Type B pancreatic cell (in vitro differentiated cells): ENCODE measurements at regions not wholly inside any gene's neighbourhood (a gene's known extent, or its start where the extent isn't known, plus 50 kb on each side); places are given as distances from the start of the nearest gene placed in this dataset.

Source experiments
- DNase-seq: peaks from one replicate; pipeline ENCODE4 v3.0.0; 2021; ENCODE audit warnings: mixed read lengths; ENCODE audit not compliant: unreplicated experiment; ENCODE audit errors: extremely low spot score
- H3K27ac Mint-ChIP-seq: 2 replicates; pipeline ENCODE4 v1.8.0; 2021; ENCODE audit warnings: mild to moderate bottlenecking, mixed read lengths
- H3K27me3 Mint-ChIP-seq: 2 replicates; pipeline ENCODE4 v1.8.0; 2021; ENCODE audit warnings: mixed read lengths
- H3K36me3 Mint-ChIP-seq: 2 replicates; pipeline ENCODE4 v1.8.0; 2021; ENCODE audit warnings: mixed read lengths
- H3K4me1 Mint-ChIP-seq: one replicate; pipeline ENCODE4 v1.8.0; 2021; ENCODE audit warnings: mixed read lengths; ENCODE audit not compliant: unreplicated experiment
- H3K4me3 Mint-ChIP-seq: 2 replicates; pipeline ENCODE4 v1.8.0; 2021; ENCODE audit warnings: mild to moderate bottlenecking, mixed read lengths
- H3K9me3 Mint-ChIP-seq: 2 replicates; pipeline ENCODE4 v1.8.0; 2021; ENCODE audit warnings: mixed read lengths
- TF ChIP-seq, protein P1 (sequence below): fragments of 200-600 bp; sonication (generic); conservative IDR thresholded peaks from 2 replicates; pipeline ENCODE4 v1.5.0; 2021; ENCODE audit warnings: antibody characterized with exemption, mild to moderate bottlenecking

DNA sequence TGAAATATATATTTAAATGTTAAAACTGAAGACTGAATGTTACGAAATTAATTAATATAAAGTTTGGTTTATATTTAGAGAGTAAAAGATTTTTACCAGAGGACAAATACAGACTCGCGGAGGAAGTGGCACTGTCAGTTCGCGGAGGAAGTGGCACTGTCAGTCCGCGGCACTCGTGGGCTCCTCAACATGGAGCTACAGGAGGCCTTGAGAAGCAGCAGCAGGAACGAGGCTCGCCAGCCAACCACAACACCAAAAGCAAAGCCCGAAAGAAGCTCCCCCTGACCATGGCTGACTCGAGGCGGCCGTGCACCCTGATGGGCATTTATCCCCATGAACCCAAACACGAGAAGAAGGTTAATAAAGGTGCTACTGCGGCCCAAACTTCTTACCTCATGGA lies 125.3 kb upstream of the PABPC4L start:
- Mint-ChIP-seq H3K36me3 (no peaks in the 10 kb centered on the region), H3K4me3 (no peak overlapping the region), H3K27me3 (no peaks in the 10 kb centered on the region), H3K9me3 (no peaks in the 10 kb centered on the region), H3K27ac (no peak overlapping the region), H3K4me1 (no peaks in the 10 kb centered on the region)
- DNase-seq: no peak
- TF ChIP-seq, protein P1, sequence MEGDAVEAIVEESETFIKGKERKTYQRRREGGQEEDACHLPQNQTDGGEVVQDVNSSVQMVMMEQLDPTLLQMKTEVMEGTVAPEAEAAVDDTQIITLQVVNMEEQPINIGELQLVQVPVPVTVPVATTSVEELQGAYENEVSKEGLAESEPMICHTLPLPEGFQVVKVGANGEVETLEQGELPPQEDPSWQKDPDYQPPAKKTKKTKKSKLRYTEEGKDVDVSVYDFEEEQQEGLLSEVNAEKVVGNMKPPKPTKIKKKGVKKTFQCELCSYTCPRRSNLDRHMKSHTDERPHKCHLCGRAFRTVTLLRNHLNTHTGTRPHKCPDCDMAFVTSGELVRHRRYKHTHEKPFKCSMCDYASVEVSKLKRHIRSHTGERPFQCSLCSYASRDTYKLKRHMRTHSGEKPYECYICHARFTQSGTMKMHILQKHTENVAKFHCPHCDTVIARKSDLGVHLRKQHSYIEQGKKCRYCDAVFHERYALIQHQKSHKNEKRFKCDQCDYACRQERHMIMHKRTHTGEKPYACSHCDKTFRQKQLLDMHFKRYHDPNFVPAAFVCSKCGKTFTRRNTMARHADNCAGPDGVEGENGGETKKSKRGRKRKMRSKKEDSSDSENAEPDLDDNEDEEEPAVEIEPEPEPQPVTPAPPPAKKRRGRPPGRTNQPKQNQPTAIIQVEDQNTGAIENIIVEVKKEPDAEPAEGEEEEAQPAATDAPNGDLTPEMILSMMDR: no peak

DNA sequence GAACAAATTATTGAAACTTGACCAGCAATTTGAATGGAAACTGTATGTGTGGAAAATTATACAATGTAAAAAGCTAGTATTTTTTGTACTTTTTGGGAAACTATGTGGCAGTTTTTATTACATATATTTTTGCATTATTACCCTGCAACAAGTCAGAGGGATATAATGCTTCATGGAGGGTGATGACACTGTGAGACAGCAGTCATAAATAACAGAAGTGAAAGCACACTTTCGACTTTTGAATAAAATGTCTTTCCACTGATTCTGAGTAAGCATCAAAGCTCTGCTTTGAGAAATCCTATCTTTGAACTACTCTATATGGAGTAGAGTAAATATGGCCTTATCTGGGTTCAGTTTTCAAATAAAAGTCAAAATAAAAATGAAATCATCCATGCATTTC lies 122.6 kb upstream of the PABPC4L start:
- Mint-ChIP-seq H3K27ac (no peak overlapping the region), H3K9me3 (no peaks in the 10 kb centered on the region), H3K36me3 (no peaks in the 10 kb centered on the region), H3K4me3 (no peak overlapping the region), H3K27me3 (no peaks in the 10 kb centered on the region), H3K4me1 (no peaks in the 10 kb centered on the region)
- TF ChIP-seq, protein P1: no peak
- no peak for DNase-seq

DNA sequence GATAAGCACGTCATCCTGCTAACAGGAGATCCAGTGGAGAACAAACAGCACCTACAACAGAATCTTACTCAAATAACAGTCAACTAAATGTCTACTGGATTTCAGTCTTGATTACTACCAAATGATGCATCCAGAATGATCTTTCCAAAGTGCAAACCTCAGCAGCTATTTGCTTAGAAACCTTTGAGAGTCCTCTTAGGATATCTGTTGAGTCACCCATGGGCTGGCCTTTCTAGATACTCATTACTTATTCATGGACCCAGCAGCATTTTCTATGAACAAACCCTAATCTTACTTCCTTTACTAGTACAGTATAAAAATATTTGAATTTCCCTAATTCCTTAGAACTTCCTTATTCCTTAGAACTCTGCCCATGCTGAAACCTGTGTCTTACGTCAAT lies 118.5 kb upstream of the PABPC4L start:
- TF ChIP-seq, protein P1: no peak
- no peak overlapping the region for H3K4me3 Mint-ChIP-seq
- H3K36me3 Mint-ChIP-seq: no peaks in the 10 kb centered on the region
- no peaks in the 10 kb centered on the region for H3K27me3 Mint-ChIP-seq
- no peaks in the 10 kb centered on the region for H3K4me1 Mint-ChIP-seq
- no peak for DNase-seq
- peaks cover 6% of the 10 kb centered on the region for H3K9me3 Mint-ChIP-seq
- no peak overlapping the region for H3K27ac Mint-ChIP-seq

DNA sequence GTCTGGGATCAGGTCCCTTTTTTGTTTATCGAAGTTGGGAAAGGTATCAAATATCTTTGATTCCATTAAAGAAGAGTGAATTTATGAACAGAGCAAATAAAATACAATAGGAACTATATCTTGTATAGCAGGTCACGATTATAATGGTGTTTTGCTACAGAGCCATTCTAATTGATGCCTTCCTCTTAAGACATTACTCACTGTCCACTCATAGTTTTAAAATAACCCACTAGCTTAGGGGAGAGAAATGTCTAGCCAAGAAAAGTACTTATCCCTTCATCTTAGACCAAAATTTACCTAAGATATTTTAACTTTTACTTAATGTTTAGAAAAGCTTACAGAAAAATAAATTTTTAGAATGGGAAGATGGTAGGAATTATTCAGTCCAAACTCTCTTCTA lies 112.0 kb upstream of the PABPC4L start:
- H3K9me3 Mint-ChIP-seq: peaks cover 6% of the 10 kb centered on the region
- peaks cover 10% of the 10 kb centered on the region for H3K4me1 Mint-ChIP-seq
- no peak for DNase-seq
- H3K4me3 Mint-ChIP-seq: no peak overlapping the region
- no peak overlapping the region for H3K27ac Mint-ChIP-seq
- no peaks in the 10 kb centered on the region for H3K36me3 Mint-ChIP-seq
- TF ChIP-seq, protein P1: no peak
- no peaks in the 10 kb centered on the region for H3K27me3 Mint-ChIP-seq

DNA sequence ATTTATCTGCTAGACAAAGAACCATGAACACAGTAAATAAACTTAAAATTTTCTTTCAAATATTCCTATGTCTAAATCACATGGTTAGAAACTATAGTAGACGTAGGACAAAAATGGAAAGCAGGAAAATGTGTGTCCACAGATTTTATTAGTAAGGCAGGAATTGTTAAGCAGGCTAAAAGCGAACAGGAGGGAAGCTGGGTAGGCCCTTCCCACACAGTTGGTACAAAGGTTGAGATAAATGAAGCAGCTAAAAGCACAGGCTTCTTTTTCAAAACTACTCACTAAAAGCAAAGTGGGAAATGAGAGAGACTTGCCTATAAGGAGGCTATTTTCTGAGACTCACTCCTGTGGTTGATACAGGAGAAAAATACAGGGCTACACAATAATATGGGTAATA lies 108.1 kb upstream of the PABPC4L start:
- TF ChIP-seq, protein P1: no peak
- Mint-ChIP-seq H3K4me3 (no peak overlapping the region), H3K4me1 (peaks cover 10% of the 10 kb centered on the region), H3K36me3 (no peaks in the 10 kb centered on the region), H3K27me3 (no peaks in the 10 kb centered on the region), H3K9me3 (no peaks in the 10 kb centered on the region), H3K27ac (no peak overlapping the region)
- DNase-seq: no peak

DNA sequence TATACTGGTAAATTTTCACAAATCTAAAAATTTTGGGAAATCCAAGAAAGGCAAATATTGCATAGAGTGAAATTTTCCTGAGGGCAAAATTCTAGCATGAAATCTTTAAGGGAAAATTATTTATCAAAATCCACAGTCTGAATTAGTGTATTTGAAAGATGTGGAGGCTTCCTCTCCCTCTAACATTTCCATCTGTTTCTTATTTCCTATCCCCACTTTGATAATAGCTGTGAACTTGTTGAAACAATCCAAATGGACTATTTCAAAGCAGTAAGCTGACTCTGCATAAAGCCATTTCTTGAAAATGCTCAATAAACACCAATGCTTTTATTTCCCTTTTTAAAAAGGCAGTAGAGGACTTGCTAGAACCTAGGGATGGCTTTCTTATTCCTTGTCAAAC lies 107.3 kb upstream of the PABPC4L start:
- TF ChIP-seq, protein P1: no peak
- Mint-ChIP-seq H3K4me3 (no peak overlapping the region), H3K4me1 (peaks cover 10% of the 10 kb centered on the region), H3K36me3 (no peaks in the 10 kb centered on the region), H3K9me3 (no peaks in the 10 kb centered on the region), H3K27ac (no peak overlapping the region), H3K27me3 (no peaks in the 10 kb centered on the region)
- no peak for DNase-seq
